ENCODE measurements at regions not wholly inside any gene's neighbourhood (a gene's known extent, or its start where the extent isn't known, plus 50 kb on each side); places are given as distances from the start of the nearest gene placed in this dataset.

DNA sequence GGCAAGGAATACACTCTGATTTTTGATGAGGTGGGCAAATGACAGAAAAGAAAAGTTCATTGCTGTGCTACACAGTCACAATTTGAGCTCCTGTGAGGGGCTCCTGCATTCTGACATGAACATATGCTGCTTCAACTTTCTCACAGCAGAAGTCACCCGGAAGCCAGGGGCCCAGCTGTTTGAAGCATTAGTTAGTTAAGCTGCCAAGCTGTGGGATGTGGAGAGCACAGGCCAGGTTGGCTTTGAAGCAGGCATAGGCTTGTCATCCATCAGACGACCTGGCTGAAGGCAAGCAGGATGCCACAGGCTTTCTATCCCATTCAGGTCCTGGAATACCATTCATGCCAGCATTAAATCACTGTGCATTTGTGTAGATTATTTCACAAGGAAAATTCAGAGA lies 63.1 kb downstream of the MTNR1B start:
- intact Hi-C loops (cut with DNase I; ENCODE audit: low total_unique reads), result no loop called here
- H3K4me3 ChIP-seq (ENCODE audit: low read depth, poor library complexity, severe bottlenecking), result no peak overlapping the region
- 22 to 40% methylated on average over 2 of the region's 2 CpGs for WGBS, 2 donors
- TF ChIP-seq POLR2A (IDR thresholded peaks at IDR 0.05) (no peak), CTCF (IDR thresholded peaks at IDR 0.05) (no peak)
- DNase-seq (ENCODE audit: low spot score in 2 of 2), result no peak

DNA sequence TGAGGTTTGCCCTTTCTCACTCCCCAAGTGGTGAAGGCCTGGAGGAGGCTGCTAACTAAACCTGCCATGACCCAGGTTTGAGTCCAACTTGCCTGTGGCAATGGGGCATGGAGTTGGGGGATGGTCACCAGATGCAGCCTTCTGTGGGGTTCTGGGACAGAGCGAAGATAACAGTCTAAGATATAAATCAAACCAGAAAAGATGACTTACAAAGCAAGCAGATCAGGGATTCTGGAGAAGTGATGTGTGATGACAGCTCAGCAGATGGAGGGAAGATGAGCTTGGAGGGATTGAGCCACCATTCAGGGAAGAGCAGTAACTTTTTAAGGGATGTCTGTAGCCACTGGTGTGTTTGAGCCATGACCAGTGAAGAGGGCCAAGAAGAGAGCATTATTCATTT lies 63.6 kb downstream of the MTNR1B start:
- DNase-seq (ENCODE audit: low spot score in 2 of 2), result no peak
- TF ChIP-seq CTCF (IDR thresholded peaks at IDR 0.05), result no peak
- TF ChIP-seq POLR2A (IDR thresholded peaks at IDR 0.05), result no peak
- no peak overlapping the region for H3K4me3 ChIP-seq (ENCODE audit: low read depth, poor library complexity, severe bottlenecking)
- intact Hi-C loops (cut with DNase I; ENCODE audit: low total_unique reads), result no loop called here
- WGBS, 2 donors, result 41 to 71% methylated on average over 1 of the region's 1 CpG

DNA sequence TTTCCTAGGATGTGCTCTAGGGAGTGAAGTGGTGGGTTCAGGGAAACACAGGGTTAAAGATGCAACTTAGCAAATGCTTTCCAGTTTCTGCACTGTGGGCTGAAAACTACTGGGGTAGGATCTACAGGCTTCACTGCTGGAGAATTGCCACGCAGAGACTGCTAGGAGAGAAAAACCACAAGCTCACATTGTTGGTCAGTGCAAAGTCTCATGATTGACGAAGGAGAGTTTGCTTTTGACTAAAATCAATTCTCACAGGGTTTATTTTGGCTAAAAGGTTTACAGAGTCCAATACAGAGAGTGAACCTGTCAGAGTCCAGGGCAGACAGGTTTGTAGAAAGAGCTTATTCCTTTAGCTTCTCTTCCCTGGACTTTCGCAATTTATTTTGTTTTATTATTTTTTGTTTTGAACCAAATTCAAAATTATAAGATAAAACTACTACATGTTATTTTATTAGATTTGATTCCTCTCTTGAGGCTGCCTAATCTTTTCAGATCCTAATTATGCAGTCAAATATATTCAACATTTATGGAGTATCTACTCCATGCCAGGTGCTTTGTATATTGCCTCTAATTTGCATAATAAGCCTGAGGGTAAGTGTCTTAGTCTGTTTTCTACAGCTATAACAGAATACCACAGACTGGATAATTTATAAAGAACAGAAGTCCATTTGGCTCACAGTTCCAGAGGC lies 64.7 kb downstream of the MTNR1B start:
- H3K4me3 ChIP-seq (ENCODE audit: low read depth, poor library complexity, severe bottlenecking), result no peak overlapping the region
- WGBS, 2 donors, result 65 to 66% methylated on average over 3 of the region's 3 CpGs
- no peak for DNase-seq (ENCODE audit: low spot score in 2 of 2)
- intact Hi-C loops (cut with DNase I; ENCODE audit: low total_unique reads), result no loop called here
- TF ChIP-seq CTCF (IDR thresholded peaks at IDR 0.05), result no peak
- TF ChIP-seq POLR2A (IDR thresholded peaks at IDR 0.05), result no peak

DNA sequence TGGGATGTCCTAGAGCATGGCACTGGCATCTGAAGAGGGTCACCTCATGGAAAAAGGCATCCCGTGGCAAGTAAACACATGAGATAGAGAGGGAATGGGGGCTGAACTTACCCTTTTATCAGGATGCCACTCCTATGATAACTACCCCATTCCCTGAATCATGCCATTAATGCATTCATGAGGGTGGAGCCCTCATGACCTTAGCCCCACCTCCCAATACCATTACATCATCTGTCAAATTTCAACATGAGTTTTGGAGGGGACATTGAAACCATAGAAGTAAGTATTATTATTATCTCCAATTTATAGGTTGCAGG lies 65.2 kb downstream of the MTNR1B start:
- TF ChIP-seq POLR2A (IDR thresholded peaks at IDR 0.05) (no peak), CTCF (IDR thresholded peaks at IDR 0.05) (no peak)
- WGBS, 2 donors, result 83 to 85% methylated on average over 1 of the region's 1 CpG
- intact Hi-C loops (cut with DNase I; ENCODE audit: low total_unique reads), result no loop called here
- H3K4me3 ChIP-seq (ENCODE audit: low read depth, poor library complexity, severe bottlenecking), result no peak overlapping the region
- no peak for DNase-seq (ENCODE audit: low spot score in 2 of 2)

DNA sequence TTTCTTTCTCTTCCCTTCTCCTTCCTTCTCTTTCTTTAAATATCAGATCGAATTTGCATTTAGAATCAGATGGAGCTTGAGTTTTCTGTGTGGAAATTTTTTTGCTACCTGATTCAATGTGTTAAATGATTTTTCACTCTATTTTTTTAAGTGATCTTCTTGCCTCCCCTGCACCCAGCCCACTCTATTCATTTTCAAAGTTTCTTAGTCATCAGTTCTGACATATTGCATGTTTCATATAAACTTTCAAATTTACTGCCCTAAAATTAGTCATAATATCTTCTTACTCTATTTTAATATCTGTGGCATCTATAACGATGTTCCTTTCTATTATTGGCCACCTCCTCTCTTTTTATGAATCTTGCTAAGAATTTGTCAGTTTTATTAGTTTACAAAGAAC lies 69.1 kb downstream of the MTNR1B start:
- H3K4me3 ChIP-seq (ENCODE audit: low read depth, poor library complexity, severe bottlenecking), result no peak overlapping the region
- 58 to 61% methylated on average over 2 of the region's 2 CpGs for WGBS, 2 donors
- intact Hi-C loops (cut with DNase I; ENCODE audit: low total_unique reads), result no loop called here
- TF ChIP-seq POLR2A (IDR thresholded peaks at IDR 0.05) (no peak), CTCF (IDR thresholded peaks at IDR 0.05) (no peak)
- DNase-seq (ENCODE audit: low spot score in 2 of 2), result no peak

Data from lower leg skin (tissue), 4 donors.